ENCODE measurements at regions not wholly inside any gene's neighbourhood (a gene's known extent, or its start where the extent isn't known, plus 50 kb on each side); places are given as distances from the start of the nearest gene placed in this dataset.

GRCh38 chr12:114174326-114174725 is 208.2 kb upstream of the RBM19 start:
- no peak for TF ChIP-seq POLR2A (IDR thresholded peaks at IDR 0.05)
- TF ChIP-seq, protein P1, sequence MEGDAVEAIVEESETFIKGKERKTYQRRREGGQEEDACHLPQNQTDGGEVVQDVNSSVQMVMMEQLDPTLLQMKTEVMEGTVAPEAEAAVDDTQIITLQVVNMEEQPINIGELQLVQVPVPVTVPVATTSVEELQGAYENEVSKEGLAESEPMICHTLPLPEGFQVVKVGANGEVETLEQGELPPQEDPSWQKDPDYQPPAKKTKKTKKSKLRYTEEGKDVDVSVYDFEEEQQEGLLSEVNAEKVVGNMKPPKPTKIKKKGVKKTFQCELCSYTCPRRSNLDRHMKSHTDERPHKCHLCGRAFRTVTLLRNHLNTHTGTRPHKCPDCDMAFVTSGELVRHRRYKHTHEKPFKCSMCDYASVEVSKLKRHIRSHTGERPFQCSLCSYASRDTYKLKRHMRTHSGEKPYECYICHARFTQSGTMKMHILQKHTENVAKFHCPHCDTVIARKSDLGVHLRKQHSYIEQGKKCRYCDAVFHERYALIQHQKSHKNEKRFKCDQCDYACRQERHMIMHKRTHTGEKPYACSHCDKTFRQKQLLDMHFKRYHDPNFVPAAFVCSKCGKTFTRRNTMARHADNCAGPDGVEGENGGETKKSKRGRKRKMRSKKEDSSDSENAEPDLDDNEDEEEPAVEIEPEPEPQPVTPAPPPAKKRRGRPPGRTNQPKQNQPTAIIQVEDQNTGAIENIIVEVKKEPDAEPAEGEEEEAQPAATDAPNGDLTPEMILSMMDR (IDR thresholded peaks at IDR 0.05): no peak
